ENCODE measurements at regions not wholly inside any gene's neighbourhood (a gene's known extent, or its start where the extent isn't known, plus 50 kb on each side); places are given as distances from the start of the nearest gene placed in this dataset.

DNA sequence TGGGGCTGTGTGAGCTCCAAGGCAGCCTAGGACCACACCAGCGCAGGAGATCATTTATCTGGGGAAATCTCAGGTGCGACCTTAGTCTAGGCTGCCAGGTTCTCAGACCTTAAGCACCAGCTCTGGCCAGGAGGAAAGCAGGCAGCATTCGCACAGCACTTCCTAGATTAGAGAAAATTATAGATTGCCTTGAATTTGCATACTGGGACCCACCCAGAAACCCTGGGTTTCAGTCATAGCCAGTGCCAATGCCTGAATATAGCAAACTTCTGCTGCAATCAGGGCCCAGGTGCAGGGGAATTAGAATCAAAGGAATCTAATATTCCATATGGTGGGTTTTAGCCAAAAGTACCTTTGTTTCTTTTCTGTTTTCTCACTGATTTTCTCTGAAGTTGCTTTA, 204.3 kb upstream of the CST7 start:
- Mint-ChIP-seq H3K4me3 (no peak overlapping the region), H3K27ac (no peak overlapping the region), H3K36me3 (ENCODE audit: low read depth) (no peaks in the 10 kb centered on the region), H3K4me1 (peaks cover 39% of the 10 kb centered on the region), H3K27me3 (ENCODE audit: low read depth, poor library complexity) (peaks cover 6% of the 10 kb centered on the region), H3K9me3 (no peaks in the 10 kb centered on the region)
- TF ChIP-seq, protein P1, sequence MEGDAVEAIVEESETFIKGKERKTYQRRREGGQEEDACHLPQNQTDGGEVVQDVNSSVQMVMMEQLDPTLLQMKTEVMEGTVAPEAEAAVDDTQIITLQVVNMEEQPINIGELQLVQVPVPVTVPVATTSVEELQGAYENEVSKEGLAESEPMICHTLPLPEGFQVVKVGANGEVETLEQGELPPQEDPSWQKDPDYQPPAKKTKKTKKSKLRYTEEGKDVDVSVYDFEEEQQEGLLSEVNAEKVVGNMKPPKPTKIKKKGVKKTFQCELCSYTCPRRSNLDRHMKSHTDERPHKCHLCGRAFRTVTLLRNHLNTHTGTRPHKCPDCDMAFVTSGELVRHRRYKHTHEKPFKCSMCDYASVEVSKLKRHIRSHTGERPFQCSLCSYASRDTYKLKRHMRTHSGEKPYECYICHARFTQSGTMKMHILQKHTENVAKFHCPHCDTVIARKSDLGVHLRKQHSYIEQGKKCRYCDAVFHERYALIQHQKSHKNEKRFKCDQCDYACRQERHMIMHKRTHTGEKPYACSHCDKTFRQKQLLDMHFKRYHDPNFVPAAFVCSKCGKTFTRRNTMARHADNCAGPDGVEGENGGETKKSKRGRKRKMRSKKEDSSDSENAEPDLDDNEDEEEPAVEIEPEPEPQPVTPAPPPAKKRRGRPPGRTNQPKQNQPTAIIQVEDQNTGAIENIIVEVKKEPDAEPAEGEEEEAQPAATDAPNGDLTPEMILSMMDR (IDR thresholded peaks at IDR 0.05): no peak
- DNase-seq: no peak

DNA sequence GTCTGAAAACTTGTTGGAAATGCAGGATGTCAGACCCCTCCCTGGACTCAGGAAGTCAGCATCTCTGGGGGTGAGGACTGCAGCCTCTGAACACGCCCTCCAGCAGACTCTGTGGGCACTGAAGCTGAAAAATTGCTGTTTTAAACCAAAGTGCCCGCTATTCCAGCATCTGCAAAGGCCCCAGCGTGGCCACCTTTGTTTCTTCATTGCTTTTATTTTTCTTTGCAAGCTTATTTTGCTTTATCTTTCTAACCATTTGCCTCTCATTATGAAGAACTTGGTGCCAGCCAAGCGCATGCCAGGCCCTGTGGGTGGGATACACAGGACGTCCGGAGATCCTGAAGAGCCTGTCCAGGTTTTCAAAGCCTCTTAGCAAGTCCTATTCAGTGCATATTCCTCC, 203.9 kb upstream of the CST7 start:
- Mint-ChIP-seq H3K9me3 (no peaks in the 10 kb centered on the region), H3K4me1 (peaks cover 35% of the 10 kb centered on the region), H3K36me3 (ENCODE audit: low read depth) (no peaks in the 10 kb centered on the region), H3K27ac (no peak overlapping the region), H3K4me3 (no peak overlapping the region), H3K27me3 (ENCODE audit: low read depth, poor library complexity) (peaks cover 6% of the 10 kb centered on the region)
- TF ChIP-seq, protein P1 (IDR thresholded peaks at IDR 0.05): no peak
- DNase-seq: no peak

DNA sequence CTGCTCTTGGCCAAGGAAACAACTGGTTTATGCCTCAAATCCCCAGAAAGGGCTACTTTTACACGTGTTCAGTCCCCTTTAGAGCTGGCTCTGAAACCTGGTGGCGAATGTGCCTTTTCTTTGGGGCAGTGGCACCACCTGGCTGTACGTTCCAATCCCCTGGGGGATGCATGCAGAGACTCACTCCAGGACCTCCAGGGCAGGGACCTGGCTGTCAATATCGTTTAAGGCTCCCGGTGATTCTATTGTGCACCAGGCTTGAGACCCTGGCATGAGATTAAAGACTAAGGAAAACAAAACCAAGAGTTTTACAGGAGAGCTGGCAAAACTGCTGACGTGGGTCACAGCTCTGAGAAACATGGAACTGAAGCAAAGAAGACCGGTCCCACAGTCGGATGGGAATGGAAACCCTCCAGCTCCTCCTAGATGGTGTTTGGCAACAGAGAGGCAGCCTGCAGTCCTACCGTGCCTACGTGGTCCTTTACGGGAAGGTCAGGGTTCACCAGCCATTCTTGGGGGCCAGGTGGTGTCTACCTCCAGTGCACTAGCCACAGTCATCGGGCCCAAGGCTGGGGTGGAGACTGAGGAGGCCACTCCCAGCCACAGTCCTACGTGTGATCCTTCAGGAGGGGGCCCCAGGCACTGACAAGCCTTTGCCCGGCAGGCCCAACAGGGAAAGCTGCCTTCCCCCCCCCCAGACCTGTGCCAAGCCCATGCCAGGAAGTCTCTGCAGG, 203.3 kb upstream of the CST7 start:
- peaks cover 6% of the 10 kb centered on the region for H3K27me3 Mint-ChIP-seq (ENCODE audit: low read depth, poor library complexity)
- no peaks in the 10 kb centered on the region for H3K36me3 Mint-ChIP-seq (ENCODE audit: low read depth)
- TF ChIP-seq, protein P1 (IDR thresholded peaks at IDR 0.05): no peak
- H3K9me3 Mint-ChIP-seq: no peaks in the 10 kb centered on the region
- DNase-seq: no peak
- peaks cover 29% of the 10 kb centered on the region for H3K4me1 Mint-ChIP-seq
- no peak overlapping the region for H3K4me3 Mint-ChIP-seq
- H3K27ac Mint-ChIP-seq: no peak overlapping the region

DNA sequence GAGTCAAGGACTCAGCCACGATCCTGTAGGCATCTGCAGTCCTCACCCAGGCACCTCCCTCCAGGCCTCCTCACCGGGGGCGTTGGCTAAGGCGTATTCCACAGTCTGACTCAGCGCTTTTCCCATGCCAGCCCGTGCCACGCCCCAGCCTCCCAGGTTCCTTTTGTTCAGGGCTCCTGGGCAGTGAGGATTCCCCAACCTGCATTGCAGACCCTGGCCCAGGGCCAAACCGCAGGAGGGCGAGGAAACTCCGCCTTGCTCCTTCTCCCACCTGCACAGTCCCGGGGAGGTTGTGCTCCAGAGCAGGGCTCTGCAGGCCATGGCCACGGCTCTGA, 202.8 kb upstream of the CST7 start:
- no peaks in the 10 kb centered on the region for H3K36me3 Mint-ChIP-seq (ENCODE audit: low read depth)
- H3K4me3 Mint-ChIP-seq: no peak overlapping the region
- peaks cover 6% of the 10 kb centered on the region for H3K27me3 Mint-ChIP-seq (ENCODE audit: low read depth, poor library complexity)
- no peak overlapping the region for H3K27ac Mint-ChIP-seq
- H3K9me3 Mint-ChIP-seq: no peaks in the 10 kb centered on the region
- peaks cover 26% of the 10 kb centered on the region for H3K4me1 Mint-ChIP-seq
- no peak for DNase-seq
- TF ChIP-seq, protein P1 (IDR thresholded peaks at IDR 0.05): no peak

DNA sequence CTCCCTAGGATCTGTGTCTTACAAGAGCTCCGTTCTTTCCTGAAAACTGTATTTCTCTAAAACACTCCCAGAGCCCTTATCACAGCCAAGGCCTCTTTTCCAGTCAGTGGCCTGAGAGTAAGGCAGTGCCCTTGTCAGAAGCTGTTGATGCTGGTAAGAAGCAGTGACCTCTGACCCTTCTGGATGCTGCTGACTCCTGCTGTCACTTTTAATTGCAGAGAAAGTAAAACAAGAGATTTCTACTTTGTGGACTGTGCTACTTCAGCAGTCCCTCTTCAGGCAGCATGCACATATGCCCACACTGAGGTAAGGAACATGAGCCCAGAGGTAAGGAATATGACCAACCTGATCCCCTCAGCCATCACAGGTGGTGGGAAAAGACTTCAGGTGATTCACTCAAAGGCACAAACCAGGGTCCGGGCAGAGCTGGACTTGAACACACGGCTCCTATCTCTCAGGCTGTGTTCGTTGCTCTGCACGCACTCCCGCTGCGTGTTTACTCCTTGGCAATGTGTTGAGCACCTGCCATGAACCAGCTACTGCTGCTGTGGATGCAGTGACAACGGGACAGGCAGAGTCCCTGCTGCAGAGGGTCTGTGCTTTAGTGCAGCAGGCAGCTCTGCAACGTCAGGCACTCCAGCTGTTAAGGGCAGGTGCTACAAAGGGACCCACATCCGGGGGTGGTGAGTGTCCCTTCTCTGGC, 201.9 kb upstream of the CST7 start:
- Mint-ChIP-seq H3K36me3 (ENCODE audit: low read depth) (no peaks in the 10 kb centered on the region), H3K9me3 (no peaks in the 10 kb centered on the region), H3K4me3 (no peak overlapping the region), H3K27me3 (ENCODE audit: low read depth, poor library complexity) (peaks cover 6% of the 10 kb centered on the region), H3K27ac (no peak overlapping the region), H3K4me1 (peaks cover 24% of the 10 kb centered on the region)
- TF ChIP-seq, protein P1 (IDR thresholded peaks at IDR 0.05): no peak
- DNase-seq: peak; percentile 20

Data from nephron progenitor cell (in vitro differentiated cells).